Activated CD8-positive, alpha-beta T cell treated with anti-CD3 and anti-CD28 coated beads for 36 hours (primary cell): ENCODE measurements at regions not wholly inside any gene's neighbourhood (a gene's known extent, or its start where the extent isn't known, plus 50 kb on each side); places are given as distances from the start of the nearest gene placed in this dataset.

Experiments
- ATAC-seq: fragments of 200-7000 bp; cut with Tn5 transposase; one replicate; pipeline ENCODE4 v1.10.0; 2021; ENCODE audit warnings: mild to moderate bottlenecking, moderate library complexity
- CTCF ChIA-PET: fragments of 350-600 bp; sonication (Branson Sonifier 250); formaldehyde crosslinking; loops from one replicate; lab custom pipeline; 2021; ENCODE audit warnings: antibody characterized with exemption; lab: Charles Lee
- POLR2A ChIA-PET: fragments of 350-600 bp; sonication (Branson Sonifier 250); formaldehyde crosslinking; loops from one replicate; lab custom pipeline; 2021; ENCODE audit warnings: antibody characterized with exemption; lab: Charles Lee
- DNase-seq: peaks from one replicate; pipeline ENCODE4 v3.0.0-alpha.2; 2020
- H3K27ac Mint-ChIP-seq: one replicate; pipeline ENCODE4 v1.8.0; 2021; ENCODE audit warnings: mild to moderate bottlenecking, mixed read lengths
- H3K27me3 Mint-ChIP-seq: one replicate; pipeline ENCODE4 v1.8.0; 2021; ENCODE audit warnings: mixed read lengths
- H3K36me3 Mint-ChIP-seq: one replicate; pipeline ENCODE4 v1.8.0; 2021; ENCODE audit warnings: low read depth, mixed read lengths
- H3K4me1 Mint-ChIP-seq: one replicate; pipeline ENCODE4 v1.8.0; 2021; ENCODE audit warnings: low read depth, mixed read lengths
- H3K4me3 Mint-ChIP-seq: one replicate; pipeline ENCODE4 v1.8.0; 2021; ENCODE audit warnings: mild to moderate bottlenecking, moderate library complexity, mixed read lengths
- H3K9me3 Mint-ChIP-seq: one replicate; pipeline ENCODE4 v1.8.0; 2021; ENCODE audit warnings: mixed read lengths
- intact Hi-C: fragments of 100-400 bp; cut with micrococcal nuclease; formaldehyde crosslinking; loops from one replicate; pipeline ENCODE4 v1.10.0; 2022
- TF ChIP-seq, protein P1 (sequence below): fragments of 200-600 bp; IDR thresholded peaks from one replicate; pipeline ENCODE4 v1.8.0; 2022; ENCODE audit warnings: antibody characterized with exemption, mild to moderate bottlenecking

DNA sequence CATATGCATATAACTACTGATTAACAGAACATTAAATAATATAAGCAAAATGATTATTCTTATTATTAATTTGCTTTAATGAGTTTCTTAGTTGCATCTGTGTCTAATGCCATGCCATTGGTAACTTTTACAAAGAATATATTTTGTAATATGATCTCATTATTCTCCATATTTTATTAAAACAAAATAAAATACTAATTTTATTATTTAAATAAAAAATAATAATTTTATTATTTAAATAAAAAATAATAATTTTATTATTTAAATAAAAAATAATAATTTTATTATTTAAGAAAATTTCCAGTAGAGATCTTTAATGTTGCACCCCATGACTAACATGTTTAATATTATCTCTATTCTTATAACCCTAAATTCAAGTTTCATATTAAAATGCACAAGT is 771.1 kb downstream of the NR2F2 start:
- ATAC-seq, result no peak
- Mint-ChIP-seq H3K4me1 (no peaks in the 10 kb centered on the region), H3K27ac (no peak overlapping the region), H3K27me3 (no peaks in the 10 kb centered on the region), H3K9me3 (peaks cover 17% of the 10 kb centered on the region), H3K4me3 (no peak overlapping the region), H3K36me3 (no peaks in the 10 kb centered on the region)
- TF ChIP-seq, protein P1, sequence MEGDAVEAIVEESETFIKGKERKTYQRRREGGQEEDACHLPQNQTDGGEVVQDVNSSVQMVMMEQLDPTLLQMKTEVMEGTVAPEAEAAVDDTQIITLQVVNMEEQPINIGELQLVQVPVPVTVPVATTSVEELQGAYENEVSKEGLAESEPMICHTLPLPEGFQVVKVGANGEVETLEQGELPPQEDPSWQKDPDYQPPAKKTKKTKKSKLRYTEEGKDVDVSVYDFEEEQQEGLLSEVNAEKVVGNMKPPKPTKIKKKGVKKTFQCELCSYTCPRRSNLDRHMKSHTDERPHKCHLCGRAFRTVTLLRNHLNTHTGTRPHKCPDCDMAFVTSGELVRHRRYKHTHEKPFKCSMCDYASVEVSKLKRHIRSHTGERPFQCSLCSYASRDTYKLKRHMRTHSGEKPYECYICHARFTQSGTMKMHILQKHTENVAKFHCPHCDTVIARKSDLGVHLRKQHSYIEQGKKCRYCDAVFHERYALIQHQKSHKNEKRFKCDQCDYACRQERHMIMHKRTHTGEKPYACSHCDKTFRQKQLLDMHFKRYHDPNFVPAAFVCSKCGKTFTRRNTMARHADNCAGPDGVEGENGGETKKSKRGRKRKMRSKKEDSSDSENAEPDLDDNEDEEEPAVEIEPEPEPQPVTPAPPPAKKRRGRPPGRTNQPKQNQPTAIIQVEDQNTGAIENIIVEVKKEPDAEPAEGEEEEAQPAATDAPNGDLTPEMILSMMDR, result no peak
- DNase-seq, result no peak
- POLR2A ChIA-PET, result no interaction called here
- intact Hi-C loops, result no loop called here
- CTCF ChIA-PET, result no interaction called here

DNA sequence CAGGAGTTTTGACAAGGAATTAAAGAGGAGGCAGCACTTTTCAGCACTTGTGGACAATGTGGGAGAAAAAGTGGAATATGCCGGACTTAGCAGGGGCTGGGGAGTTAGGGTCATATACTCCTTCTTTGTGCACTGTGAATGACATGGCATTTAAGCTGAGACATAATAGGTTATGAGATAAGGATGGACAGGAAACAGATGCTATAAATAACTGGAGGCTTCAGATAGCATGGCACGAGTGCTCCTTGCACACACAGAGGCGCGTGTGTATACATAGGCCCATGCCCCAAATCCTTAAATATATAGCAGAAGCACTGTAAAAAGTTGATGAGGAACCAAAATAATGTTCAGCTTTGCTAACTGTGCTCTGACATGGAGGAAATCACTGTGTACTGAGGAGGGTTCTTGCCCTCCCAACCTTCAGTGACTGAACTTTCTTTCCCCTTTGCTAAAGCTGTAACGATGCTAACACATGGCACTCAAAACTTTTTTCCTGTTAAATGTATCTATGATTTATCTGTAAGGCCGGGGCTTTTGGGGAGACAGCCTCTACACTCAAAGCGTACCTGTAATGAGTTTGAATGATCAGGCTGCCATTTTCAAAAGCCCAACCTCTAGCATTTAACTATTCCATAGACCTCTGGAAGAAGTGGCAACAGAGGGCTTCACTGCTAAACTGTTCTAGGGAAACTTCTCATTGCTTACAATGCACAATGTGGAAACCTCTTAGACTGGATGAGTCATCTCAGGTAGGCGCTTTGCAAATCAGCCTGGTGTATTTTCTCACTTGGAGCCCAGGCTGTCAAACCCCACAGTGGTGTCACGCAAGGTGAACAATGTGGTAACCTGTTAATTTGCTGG is 784.6 kb downstream of the NR2F2 start:
- Mint-ChIP-seq H3K27me3 (no peaks in the 10 kb centered on the region), H3K36me3 (no peaks in the 10 kb centered on the region), H3K27ac (no peak overlapping the region), H3K9me3 (peaks cover 27% of the 10 kb centered on the region), H3K4me1 (no peaks in the 10 kb centered on the region), H3K4me3 (no peak overlapping the region)
- POLR2A ChIA-PET, result no interaction called here
- TF ChIP-seq, protein P1, result no peak
- intact Hi-C loops, result no loop called here
- ATAC-seq (no peak), DNase-seq (no peak)
- CTCF ChIA-PET, result no interaction called here

DNA sequence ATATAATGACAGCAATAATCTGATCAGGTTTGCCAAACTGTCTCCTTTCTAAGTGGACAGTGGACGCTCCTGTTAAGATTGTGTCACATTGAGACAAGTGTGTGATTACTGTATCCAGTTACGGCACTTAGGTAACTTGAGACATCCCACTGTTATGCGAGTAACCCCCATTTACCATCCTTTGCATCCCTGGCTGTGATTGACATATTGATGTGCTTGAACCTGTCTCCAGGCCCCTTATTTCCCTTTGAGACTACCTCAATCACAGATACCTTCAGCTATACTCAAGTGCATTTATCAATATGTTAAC is 785.2 kb downstream of the NR2F2 start:
- intact Hi-C loops, result no loop called here
- no peaks in the 10 kb centered on the region for H3K4me1 Mint-ChIP-seq
- no peak overlapping the region for H3K4me3 Mint-ChIP-seq
- TF ChIP-seq, protein P1, result no peak
- no peaks in the 10 kb centered on the region for H3K27me3 Mint-ChIP-seq
- ChIA-PET POLR2A (interaction anchor here (0.6 kb wide), 1 partner anchor 1967 kb away, joined by 3 read pairs; no protein-coding TSS in a partner anchor), CTCF (no interaction called here)
- H3K9me3 Mint-ChIP-seq, result peaks cover 25% of the 10 kb centered on the region
- H3K36me3 Mint-ChIP-seq, result no peaks in the 10 kb centered on the region
- H3K27ac Mint-ChIP-seq, result no peak overlapping the region
- ATAC-seq (no peak), DNase-seq (no peak)

DNA sequence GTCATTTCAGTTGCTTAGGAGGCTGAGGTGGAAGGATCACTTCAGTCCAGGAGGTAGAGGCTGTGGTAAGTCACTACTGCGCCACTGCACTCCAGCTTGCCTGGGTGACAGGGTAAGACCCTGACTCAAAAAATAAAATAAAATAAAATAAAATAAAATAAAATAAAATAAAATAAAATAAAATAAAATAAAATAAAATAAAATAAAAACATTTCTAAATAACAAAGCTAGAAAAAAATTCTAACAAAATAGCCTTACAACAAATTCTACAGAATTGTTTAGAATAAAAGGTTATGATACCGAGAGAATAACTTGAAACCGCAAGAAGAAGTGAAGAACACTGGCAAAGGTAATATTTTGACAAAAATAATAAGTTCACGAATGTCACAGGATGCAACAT is 794.3 kb downstream of the NR2F2 start:
- Mint-ChIP-seq H3K36me3 (no peaks in the 10 kb centered on the region), H3K27me3 (no peaks in the 10 kb centered on the region), H3K9me3 (peaks cover 8% of the 10 kb centered on the region), H3K4me3 (no peak overlapping the region), H3K27ac (no peak overlapping the region), H3K4me1 (no peaks in the 10 kb centered on the region)
- intact Hi-C loops, result no loop called here
- TF ChIP-seq, protein P1, result no peak
- ChIA-PET POLR2A (no interaction called here), CTCF (no interaction called here)
- DNase-seq (no peak), ATAC-seq (no peak)

DNA sequence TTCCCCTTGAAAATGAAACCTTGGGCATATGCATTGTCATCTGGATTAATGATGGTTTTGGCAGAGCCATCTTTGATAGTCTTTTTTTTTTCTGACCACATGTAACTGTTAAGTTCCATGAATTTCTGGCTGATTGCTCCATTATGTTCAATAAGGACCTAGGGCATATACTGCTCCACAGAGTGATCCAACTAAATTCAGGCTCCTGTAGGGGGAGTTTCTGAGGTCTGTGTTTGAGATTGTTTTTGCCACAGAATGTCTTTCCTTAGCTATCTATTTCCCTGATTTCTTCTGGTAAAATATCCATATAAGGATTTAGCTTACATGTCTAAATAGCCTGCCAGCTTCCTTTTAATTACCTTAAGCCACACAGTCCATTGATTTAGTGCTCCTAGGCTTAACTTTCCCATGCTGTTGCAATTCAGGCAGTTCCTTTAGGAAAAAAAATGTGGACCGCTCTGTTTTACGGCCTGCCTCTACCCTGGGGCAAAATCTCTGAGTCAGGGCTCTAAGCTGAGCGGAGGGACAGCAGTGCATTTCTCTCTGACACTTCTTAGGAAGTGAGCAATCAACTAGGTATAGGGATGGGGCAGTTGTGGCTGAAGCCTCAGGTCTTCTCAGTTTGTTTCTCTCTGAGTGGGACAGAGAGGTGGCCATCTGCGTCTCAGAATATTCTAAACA is 796.2 kb downstream of the NR2F2 start:
- Mint-ChIP-seq H3K27me3 (no peaks in the 10 kb centered on the region), H3K27ac (no peak overlapping the region), H3K36me3 (no peaks in the 10 kb centered on the region), H3K4me1 (no peaks in the 10 kb centered on the region), H3K9me3 (peaks cover 4% of the 10 kb centered on the region), H3K4me3 (no peak overlapping the region)
- ChIA-PET POLR2A (no interaction called here), CTCF (no interaction called here)
- intact Hi-C loops, result no loop called here
- no peak for DNase-seq
- no peak for ATAC-seq
- TF ChIP-seq, protein P1, result no peak
